ENCODE measurements at regions not wholly inside any gene's neighbourhood (a gene's known extent, or its start where the extent isn't known, plus 50 kb on each side); places are given as distances from the start of the nearest gene placed in this dataset.

- no peak overlapping the region for H3K4me3 Mint-ChIP-seq (ENCODE audit: unreplicated experiment)
- no peaks in the 10 kb centered on the region for H3K9me3 Mint-ChIP-seq (ENCODE audit: unreplicated experiment)
- DNase-seq = no peak
- H3K36me3 Mint-ChIP-seq (ENCODE audit: unreplicated experiment) = no peaks in the 10 kb centered on the region
- peaks cover 5% of the 10 kb centered on the region for H3K4me1 Mint-ChIP-seq (ENCODE audit: low read depth, unreplicated experiment)
- H3K27ac Mint-ChIP-seq (ENCODE audit: unreplicated experiment) = no peak overlapping the region
- peaks cover 7% of the 10 kb centered on the region for H3K27me3 Mint-ChIP-seq (ENCODE audit: unreplicated experiment)
- no peak for TF ChIP-seq CTCF (IDR thresholded peaks at IDR 0.05; ENCODE audit: partially characterized antibody, unreplicated experiment)
Observed at GRCh38 chr17:73982871-73983270, 220.6 kb upstream of the RPL38 start.

GRCh38 chr17:73983621-73984400, 219.7 kb upstream of the RPL38 start:
- no peaks in the 10 kb centered on the region for H3K9me3 Mint-ChIP-seq (ENCODE audit: unreplicated experiment)
- H3K27me3 Mint-ChIP-seq (ENCODE audit: unreplicated experiment) = peaks cover 8% of the 10 kb centered on the region
- H3K27ac Mint-ChIP-seq (ENCODE audit: unreplicated experiment) = no peak overlapping the region
- DNase-seq = no peak
- TF ChIP-seq CTCF (IDR thresholded peaks at IDR 0.05; ENCODE audit: partially characterized antibody, unreplicated experiment) = no peak
- H3K36me3 Mint-ChIP-seq (ENCODE audit: unreplicated experiment) = no peaks in the 10 kb centered on the region
- peaks cover 5% of the 10 kb centered on the region for H3K4me1 Mint-ChIP-seq (ENCODE audit: low read depth, unreplicated experiment)
- no peak overlapping the region for H3K4me3 Mint-ChIP-seq (ENCODE audit: unreplicated experiment)

GRCh38 chr17:73984941-73985340, 218.5 kb upstream of the RPL38 start:
- Mint-ChIP-seq H3K27me3 (ENCODE audit: unreplicated experiment) (peaks cover 5% of the 10 kb centered on the region), H3K4me1 (ENCODE audit: low read depth, unreplicated experiment) (peaks cover 5% of the 10 kb centered on the region), H3K36me3 (ENCODE audit: unreplicated experiment) (no peaks in the 10 kb centered on the region), H3K4me3 (ENCODE audit: unreplicated experiment) (no peak overlapping the region), H3K27ac (ENCODE audit: unreplicated experiment) (no peak overlapping the region), H3K9me3 (ENCODE audit: unreplicated experiment) (no peaks in the 10 kb centered on the region)
- no peak for DNase-seq
- no peak for TF ChIP-seq CTCF (IDR thresholded peaks at IDR 0.05; ENCODE audit: partially characterized antibody, unreplicated experiment)

GRCh38 chr17:73985466-73986015, 217.9 kb upstream of the RPL38 start:
- DNase-seq = no peak
- H3K27ac Mint-ChIP-seq (ENCODE audit: unreplicated experiment) = no peak overlapping the region
- H3K4me3 Mint-ChIP-seq (ENCODE audit: unreplicated experiment) = no peak overlapping the region
- H3K36me3 Mint-ChIP-seq (ENCODE audit: unreplicated experiment) = no peaks in the 10 kb centered on the region
- peaks cover 5% of the 10 kb centered on the region for H3K4me1 Mint-ChIP-seq (ENCODE audit: low read depth, unreplicated experiment)
- H3K9me3 Mint-ChIP-seq (ENCODE audit: unreplicated experiment) = no peaks in the 10 kb centered on the region
- TF ChIP-seq CTCF (IDR thresholded peaks at IDR 0.05; ENCODE audit: partially characterized antibody, unreplicated experiment) = no peak
- peaks cover 5% of the 10 kb centered on the region for H3K27me3 Mint-ChIP-seq (ENCODE audit: unreplicated experiment)

GRCh38 chr17:73986641-73987177, 216.8 kb upstream of the RPL38 start:
- Mint-ChIP-seq H3K36me3 (ENCODE audit: unreplicated experiment) (no peaks in the 10 kb centered on the region), H3K27me3 (ENCODE audit: unreplicated experiment) (peaks cover 1% of the 10 kb centered on the region), H3K27ac (ENCODE audit: unreplicated experiment) (no peak overlapping the region), H3K4me3 (ENCODE audit: unreplicated experiment) (no peak overlapping the region), H3K4me1 (ENCODE audit: low read depth, unreplicated experiment) (peaks cover 5% of the 10 kb centered on the region), H3K9me3 (ENCODE audit: unreplicated experiment) (no peaks in the 10 kb centered on the region)
- TF ChIP-seq CTCF (IDR thresholded peaks at IDR 0.05; ENCODE audit: partially characterized antibody, unreplicated experiment) = no peak
- no peak for DNase-seq

Data from glutamatergic neuron (in vitro differentiated cells).